ENCODE measurements at regions not wholly inside any gene's neighbourhood (a gene's known extent, or its start where the extent isn't known, plus 50 kb on each side); places are given as distances from the start of the nearest gene placed in this dataset.
"Not testable (repeated sequence)": the region's sequence is repeated elsewhere in the genome, so short reads cannot be mapped to it uniquely, and the experiment has no call there.

- H3K4me1 ChIP-seq (ENCODE audit: insufficient read depth, low read length), result no peaks in the 10 kb centered on the region
- no peaks in the 10 kb centered on the region for H3K36me3 ChIP-seq (ENCODE audit: insufficient read depth, low read depth, low read length)
- H3K27me3 ChIP-seq (ENCODE audit: insufficient read depth, low read length), result no peaks in the 10 kb centered on the region
- H3K27ac ChIP-seq (ENCODE audit: low read length), result no peak overlapping the region
- no peaks in the 10 kb centered on the region for H3K9me3 ChIP-seq (ENCODE audit: insufficient read depth, low read depth, low read length)
- no peak overlapping the region for H3K4me3 ChIP-seq (ENCODE audit: low read length)
- no peak overlapping the region for H3K9ac ChIP-seq (ENCODE audit: low read depth, low read length)
Observed at GRCh38 chr6:54491431-54491830, 183.2 kb downstream of the TINAG start.

GRCh38 chr6:54493138-54493537, 184.9 kb downstream of the TINAG start:
- no peak overlapping the region for H3K27ac ChIP-seq (ENCODE audit: low read length)

GRCh38 chr6:54503144-54503543, 194.9 kb downstream of the TINAG start:
- Histone ChIP-seq H3K4me3 (ENCODE audit: low read length) (no peak overlapping the region), H3K9me3 (ENCODE audit: insufficient read depth, low read depth, low read length) (peaks cover 4% of the 10 kb centered on the region), H3K27me3 (ENCODE audit: insufficient read depth, low read length) (no peaks in the 10 kb centered on the region), H3K36me3 (ENCODE audit: insufficient read depth, low read depth, low read length) (no peaks in the 10 kb centered on the region), H3K9ac (ENCODE audit: low read depth, low read length) (no peak overlapping the region), H3K27ac (ENCODE audit: low read length) (no peak overlapping the region), H3K4me1 (ENCODE audit: insufficient read depth, low read length) (no peaks in the 10 kb centered on the region)

More at GRCh38 chr6:54493138-54493537, 184.9 kb downstream of the TINAG start:
- Histone ChIP-seq H3K27me3 (ENCODE audit: insufficient read depth, low read length) (no peaks in the 10 kb centered on the region), H3K4me1 (ENCODE audit: insufficient read depth, low read length) (no peaks in the 10 kb centered on the region), H3K9me3 (ENCODE audit: insufficient read depth, low read depth, low read length) (no peaks in the 10 kb centered on the region), H3K36me3 (ENCODE audit: insufficient read depth, low read depth, low read length) (no peaks in the 10 kb centered on the region), H3K4me3 (ENCODE audit: low read length) (no peak overlapping the region), H3K9ac (ENCODE audit: low read depth, low read length) (no peak overlapping the region)

- Histone ChIP-seq H3K36me3 (ENCODE audit: insufficient read depth, low read depth, low read length) (no peaks in the 10 kb centered on the region), H3K9ac (ENCODE audit: low read depth, low read length) (no peak overlapping the region), H3K27ac (ENCODE audit: low read length) (no peak overlapping the region), H3K9me3 (ENCODE audit: insufficient read depth, low read depth, low read length) (no peaks in the 10 kb centered on the region), H3K4me1 (ENCODE audit: insufficient read depth, low read length) (no peaks in the 10 kb centered on the region), H3K27me3 (ENCODE audit: insufficient read depth, low read length) (no peaks in the 10 kb centered on the region), H3K4me3 (ENCODE audit: low read length) (no peak overlapping the region)
Observed at GRCh38 chr6:54515013-54515412, 206.8 kb downstream of the TINAG start.

GRCh38 chr6:54515713-54516112, 207.5 kb downstream of the TINAG start:
- Histone ChIP-seq H3K4me3 (ENCODE audit: low read length) (no peak overlapping the region), H3K4me1 (ENCODE audit: insufficient read depth, low read length) (no peaks in the 10 kb centered on the region), H3K9ac (ENCODE audit: low read depth, low read length) (no peak overlapping the region), H3K36me3 (ENCODE audit: insufficient read depth, low read depth, low read length) (no peaks in the 10 kb centered on the region), H3K27me3 (ENCODE audit: insufficient read depth, low read length) (no peaks in the 10 kb centered on the region), H3K27ac (ENCODE audit: low read length) (no peak overlapping the region), H3K9me3 (ENCODE audit: insufficient read depth, low read depth, low read length) (no peaks in the 10 kb centered on the region)

GRCh38 chr6:54516321-54516720, 208.1 kb downstream of the TINAG start:
- Histone ChIP-seq H3K4me1 (ENCODE audit: insufficient read depth, low read length) (no peaks in the 10 kb centered on the region), H3K4me3 (ENCODE audit: low read length) (no peak overlapping the region), H3K36me3 (ENCODE audit: insufficient read depth, low read depth, low read length) (no peaks in the 10 kb centered on the region), H3K9ac (ENCODE audit: low read depth, low read length) (no peak overlapping the region), H3K9me3 (ENCODE audit: insufficient read depth, low read depth, low read length) (no peaks in the 10 kb centered on the region), H3K27me3 (ENCODE audit: insufficient read depth, low read length) (no peaks in the 10 kb centered on the region), H3K27ac (ENCODE audit: low read length) (no peak overlapping the region)

GRCh38 chr6:54519161-54519560, 210.9 kb downstream of the TINAG start:
- Histone ChIP-seq H3K27ac (ENCODE audit: low read length) (no peak overlapping the region), H3K4me1 (ENCODE audit: insufficient read depth, low read length) (no peaks in the 10 kb centered on the region), H3K9me3 (ENCODE audit: insufficient read depth, low read depth, low read length) (no peaks in the 10 kb centered on the region), H3K36me3 (ENCODE audit: insufficient read depth, low read depth, low read length) (no peaks in the 10 kb centered on the region), H3K27me3 (ENCODE audit: insufficient read depth, low read length) (no peaks in the 10 kb centered on the region), H3K4me3 (ENCODE audit: low read length) (no peak overlapping the region), H3K9ac (ENCODE audit: low read depth, low read length) (no peak overlapping the region)

- Histone ChIP-seq H3K27ac (ENCODE audit: low read length) (no peak overlapping the region), H3K9me3 (ENCODE audit: insufficient read depth, low read depth, low read length) (no peaks in the 10 kb centered on the region), H3K27me3 (ENCODE audit: insufficient read depth, low read length) (no peaks in the 10 kb centered on the region)
Observed at GRCh38 chr6:54525731-54526130, 217.5 kb downstream of the TINAG start.

GRCh38 chr6:54533567-54533966, 225.3 kb downstream of the TINAG start:
- Histone ChIP-seq H3K4me1 (ENCODE audit: insufficient read depth, low read length) (no peaks in the 10 kb centered on the region; the same call in 1 of the 2 replicates), H3K9me3 (ENCODE audit: insufficient read depth, low read depth, low read length) (no peaks in the 10 kb centered on the region), H3K36me3 (ENCODE audit: insufficient read depth, low read depth, low read length) (no peaks in the 10 kb centered on the region), H3K4me3 (ENCODE audit: low read length) (no peak overlapping the region), H3K9ac (ENCODE audit: low read depth, low read length) (no peak overlapping the region), H3K27ac (ENCODE audit: low read length) (no peak overlapping the region), H3K27me3 (ENCODE audit: insufficient read depth, low read length) (no peaks in the 10 kb centered on the region)

More at GRCh38 chr6:54525731-54526130, 217.5 kb downstream of the TINAG start:
- Histone ChIP-seq H3K4me3 (ENCODE audit: low read length) (no peak overlapping the region), H3K4me1 (ENCODE audit: insufficient read depth, low read length) (no peaks in the 10 kb centered on the region), H3K36me3 (ENCODE audit: insufficient read depth, low read depth, low read length) (no peaks in the 10 kb centered on the region), H3K9ac (ENCODE audit: low read depth, low read length) (no peak overlapping the region)

- no peak overlapping the region for H3K4me3 ChIP-seq (ENCODE audit: low read length)
- no peaks in the 10 kb centered on the region; the same call in 1 of the 2 replicates for H3K4me1 ChIP-seq (ENCODE audit: insufficient read depth, low read length)
- no peak overlapping the region for H3K9ac ChIP-seq (ENCODE audit: low read depth, low read length)
- H3K27me3 ChIP-seq (ENCODE audit: insufficient read depth, low read length), result no peaks in the 10 kb centered on the region
- no peaks in the 10 kb centered on the region for H3K9me3 ChIP-seq (ENCODE audit: insufficient read depth, low read depth, low read length)
- no peaks in the 10 kb centered on the region for H3K36me3 ChIP-seq (ENCODE audit: insufficient read depth, low read depth, low read length)
- H3K27ac ChIP-seq (ENCODE audit: low read length), result no peak overlapping the region
Observed at GRCh38 chr6:54535568-54535967, 227.3 kb downstream of the TINAG start.

- H3K9me3 ChIP-seq (ENCODE audit: insufficient read depth, low read depth, low read length), result no peaks in the 10 kb centered on the region
- H3K4me3 ChIP-seq (ENCODE audit: low read length), result no peak overlapping the region
Observed at GRCh38 chr6:54541541-54541940, 233.3 kb downstream of the TINAG start.

GRCh38 chr6:54559136-54559535, 250.9 kb downstream of the TINAG start:
- Histone ChIP-seq H3K36me3 (ENCODE audit: insufficient read depth, low read depth, low read length) (no peaks in the 10 kb centered on the region), H3K4me3 (ENCODE audit: low read length) (no peak overlapping the region), H3K4me1 (ENCODE audit: insufficient read depth, low read length) (no peaks in the 10 kb centered on the region)

More at GRCh38 chr6:54541541-54541940, 233.3 kb downstream of the TINAG start:
- no peaks in the 10 kb centered on the region for H3K4me1 ChIP-seq (ENCODE audit: insufficient read depth, low read length)
- no peak overlapping the region for H3K27ac ChIP-seq (ENCODE audit: low read length)
- no peak overlapping the region for H3K9ac ChIP-seq (ENCODE audit: low read depth, low read length)
- H3K27me3 ChIP-seq (ENCODE audit: insufficient read depth, low read length), result no peaks in the 10 kb centered on the region
- no peaks in the 10 kb centered on the region for H3K36me3 ChIP-seq (ENCODE audit: insufficient read depth, low read depth, low read length)

GRCh38 chr6:54564188-54564587, 255.9 kb downstream of the TINAG start:
- not testable (repeated sequence) for H3K27ac ChIP-seq (ENCODE audit: low read length); H3K4me3 ChIP-seq (ENCODE audit: low read length); H3K36me3 ChIP-seq (ENCODE audit: insufficient read depth, low read depth, low read length); H3K9me3 ChIP-seq (ENCODE audit: insufficient read depth, low read depth, low read length); H3K27me3 ChIP-seq (ENCODE audit: insufficient read depth, low read length); H3K4me1 ChIP-seq (ENCODE audit: insufficient read depth, low read length); H3K9ac ChIP-seq (ENCODE audit: low read depth, low read length)

More at GRCh38 chr6:54559136-54559535, 250.9 kb downstream of the TINAG start:
- Histone ChIP-seq H3K27ac (ENCODE audit: low read length) (no peak overlapping the region), H3K27me3 (ENCODE audit: insufficient read depth, low read length) (no peaks in the 10 kb centered on the region), H3K9ac (ENCODE audit: low read depth, low read length) (no peak overlapping the region), H3K9me3 (ENCODE audit: insufficient read depth, low read depth, low read length) (peaks cover 8% of the 10 kb centered on the region; the same call in 1 of the 2 replicates)
